Caki2 (cell line): ENCODE measurements at regions not wholly inside any gene's neighbourhood (a gene's known extent, or its start where the extent isn't known, plus 50 kb on each side); places are given as distances from the start of the nearest gene placed in this dataset.

ENCODE experiments used
- DNase-seq: peaks from one replicate; pipeline ENCODE4 v3.0.0-alpha.2; 2015; ENCODE audit warnings: low read depth
- in situ Hi-C: cut with HindIII; loops from 2 replicates; pipeline ENCODE4 v1.10.0; 2016; ENCODE audit warnings: low sequenced_read_pairs, low pct_unique_long_range_greater_than_20kb, mixed read lengths

- in situ Hi-C loops: no loop called here
- DNase-seq: no peak
Measured at GRCh38 chr7:7102906-7103305, 79.4 kb upstream of the C1GALT1 start.

GRCh38 chr7:7103343-7104313, 78.7 kb upstream of the C1GALT1 start:
- in situ Hi-C loops: no loop called here
- DNase-seq: peak; percentile 40

GRCh38 chr7:7104314-7104698, 78.0 kb upstream of the C1GALT1 start:
- in situ Hi-C loops: no loop called here
- no peak for DNase-seq

- DNase-seq: no peak
- in situ Hi-C loops: no loop called here
Measured at GRCh38 chr7:7104971-7105370, 77.4 kb upstream of the C1GALT1 start.

- in situ Hi-C loops: no loop called here
- DNase-seq: no peak
Measured at GRCh38 chr7:7105800-7106582, 76.4 kb upstream of the C1GALT1 start.

- in situ Hi-C loops: no loop called here
- DNase-seq: no peak
Measured at GRCh38 chr7:7108931-7109330, 73.4 kb upstream of the C1GALT1 start.

- in situ Hi-C loops: no loop called here
- no peak for DNase-seq
Measured at GRCh38 chr7:7109934-7110333, 72.4 kb upstream of the C1GALT1 start.

GRCh38 chr7:7110706-7111105, 71.6 kb upstream of the C1GALT1 start:
- no peak for DNase-seq
- in situ Hi-C loops: no loop called here

- in situ Hi-C loops: no loop called here
- no peak for DNase-seq
Measured at GRCh38 chr7:7112868-7113267, 69.5 kb upstream of the C1GALT1 start.

- in situ Hi-C loops: no loop called here
- no peak for DNase-seq
Measured at GRCh38 chr7:7114575-7115291, 67.6 kb upstream of the C1GALT1 start.

GRCh38 chr7:7117935-7118586, 64.3 kb upstream of the C1GALT1 start:
- DNase-seq: no peak
- in situ Hi-C loops: no loop called here

- in situ Hi-C loops: no loop called here
- DNase-seq: no peak
Measured at GRCh38 chr7:7118822-7119221, 63.5 kb upstream of the C1GALT1 start.

- DNase-seq: no peak
- in situ Hi-C loops: no loop called here
Measured at GRCh38 chr7:7119729-7120128, 62.6 kb upstream of the C1GALT1 start.

- in situ Hi-C loops: no loop called here
Measured at GRCh38 chr7:7122033-7122478, 60.3 kb upstream of the C1GALT1 start.

GRCh38 chr7:7122701-7123281, 59.6 kb upstream of the C1GALT1 start:
- in situ Hi-C loops: no loop called here
- DNase-seq: no peak

More at GRCh38 chr7:7122033-7122478, 60.3 kb upstream of the C1GALT1 start:
- no peak for DNase-seq

GRCh38 chr7:7125963-7126362, 56.4 kb upstream of the C1GALT1 start:
- in situ Hi-C loops: no loop called here
- DNase-seq: no peak

GRCh38 chr7:7127773-7128172, 54.6 kb upstream of the C1GALT1 start:
- DNase-seq: no peak
- in situ Hi-C loops: no loop called here

GRCh38 chr7:7129381-7129780, 53.0 kb upstream of the C1GALT1 start:
- in situ Hi-C loops: no loop called here
- DNase-seq: no peak
